Frontal cortex (tissue), 3 donors: ENCODE measurements at regions not wholly inside any gene's neighbourhood (a gene's known extent, or its start where the extent isn't known, plus 50 kb on each side); places are given as distances from the start of the nearest gene placed in this dataset.

ENCODE experiments used
- DNase-seq, 2 donors: peaks; one replicate each; pipeline ENCODE4 v3.0.0; 2012; ENCODE audit warnings: low spot score in 2 of 2
- FAIRE-seq: peaks from 2 replicates; lab custom pipeline; 2012; peaks lifted over from hg19 to GRCh38; lab: Jason Lieb, UNC
- donor health status: control.
- donor health status: control.
- donor health status: control.

DNA sequence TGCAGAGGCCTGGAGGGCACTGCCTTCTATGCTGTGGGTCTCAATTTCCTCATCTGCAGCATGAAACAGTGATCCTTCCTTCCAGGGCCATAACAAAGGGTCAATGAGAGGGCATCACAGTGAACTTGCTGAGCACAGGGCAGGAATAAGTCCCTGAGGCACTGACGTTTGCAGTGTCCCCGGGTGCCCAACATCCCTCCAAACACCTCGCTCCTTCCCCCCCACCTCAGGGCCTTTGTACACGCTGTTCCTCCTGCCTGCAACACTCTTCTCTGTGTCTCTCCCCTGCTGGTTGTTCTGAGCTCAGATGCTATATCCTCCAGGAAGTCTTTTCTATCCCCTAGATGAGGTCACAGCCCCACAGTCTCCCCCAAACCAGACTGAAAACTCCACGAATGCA lies 59.7 kb upstream of the TCF20 start:
- no peak for FAIRE-seq
- no peak for DNase-seq

DNA sequence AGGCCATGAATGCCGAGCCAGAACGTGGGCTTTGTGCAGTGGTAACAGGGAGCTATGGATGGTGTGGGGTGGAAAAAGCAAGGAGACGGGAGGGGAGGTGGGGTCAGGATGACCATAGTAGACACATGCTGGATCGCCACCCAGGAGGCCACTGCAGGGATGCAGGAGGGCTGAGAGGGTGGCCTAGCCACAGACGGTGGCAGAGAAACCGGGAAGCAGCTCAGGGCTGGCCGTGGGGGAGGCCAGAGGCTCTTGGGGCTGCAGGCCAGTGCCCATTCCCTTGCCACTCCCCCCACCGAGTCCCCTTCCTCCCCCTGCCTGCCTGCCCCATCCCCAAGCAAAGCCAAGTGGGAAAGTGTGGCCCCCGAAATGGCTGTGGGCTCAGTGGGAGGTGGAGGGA lies 59.1 kb upstream of the TCF20 start:
- DNase-seq (no peak), FAIRE-seq (no peak)

DNA sequence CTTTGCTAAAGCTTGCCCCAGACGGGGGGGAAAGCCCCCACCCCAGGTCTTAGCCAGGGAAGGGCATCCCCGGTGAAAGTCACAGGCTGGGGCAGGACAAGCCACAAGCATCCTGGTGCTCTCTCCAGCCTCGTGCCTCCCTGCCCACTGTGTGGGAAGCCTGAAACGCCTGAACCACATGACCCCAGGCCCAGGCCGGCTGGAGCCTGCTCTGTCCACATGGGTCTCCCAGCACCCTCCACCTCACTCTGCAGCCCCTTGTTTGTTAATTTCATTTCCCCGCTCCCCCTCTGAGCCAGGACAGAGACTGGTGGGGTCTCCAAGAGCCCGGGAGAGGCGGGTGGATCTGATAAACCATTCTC lies 58.3 kb upstream of the TCF20 start:
- FAIRE-seq (no peak), DNase-seq (no peak)

DNA sequence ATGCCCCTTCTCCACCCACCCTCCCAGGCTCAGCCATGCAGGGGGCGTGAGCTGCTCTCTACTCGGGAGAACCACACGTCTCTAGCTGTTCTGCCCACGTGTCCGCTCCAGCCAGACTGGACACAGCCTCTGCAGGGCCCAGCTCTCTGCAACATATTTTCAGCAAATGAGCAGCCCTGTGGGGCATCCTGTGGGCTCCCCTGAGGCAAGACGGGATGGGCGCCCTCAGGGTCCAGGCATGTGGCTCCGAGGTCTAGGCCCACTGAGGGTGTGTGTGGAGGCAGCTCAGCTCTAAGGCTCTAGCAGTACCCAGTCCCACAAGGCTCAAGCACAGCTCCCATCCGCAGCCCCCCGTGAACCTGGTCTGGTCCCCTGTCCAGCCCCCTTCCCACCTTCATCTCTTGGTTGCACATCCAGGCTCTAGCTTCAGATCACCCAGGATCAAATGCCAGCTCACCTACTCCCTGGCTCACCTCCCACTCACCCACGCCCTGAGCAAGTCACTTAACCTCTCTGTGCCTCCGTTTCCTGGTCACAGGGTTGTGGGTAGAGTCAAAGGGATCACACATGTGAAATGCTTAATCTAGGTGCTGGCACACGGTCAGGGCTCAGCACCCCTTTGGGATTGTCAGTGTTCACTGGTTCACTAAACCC lies 57.8 kb upstream of the TCF20 start:
- no peak for FAIRE-seq
- DNase-seq, result no peak

DNA sequence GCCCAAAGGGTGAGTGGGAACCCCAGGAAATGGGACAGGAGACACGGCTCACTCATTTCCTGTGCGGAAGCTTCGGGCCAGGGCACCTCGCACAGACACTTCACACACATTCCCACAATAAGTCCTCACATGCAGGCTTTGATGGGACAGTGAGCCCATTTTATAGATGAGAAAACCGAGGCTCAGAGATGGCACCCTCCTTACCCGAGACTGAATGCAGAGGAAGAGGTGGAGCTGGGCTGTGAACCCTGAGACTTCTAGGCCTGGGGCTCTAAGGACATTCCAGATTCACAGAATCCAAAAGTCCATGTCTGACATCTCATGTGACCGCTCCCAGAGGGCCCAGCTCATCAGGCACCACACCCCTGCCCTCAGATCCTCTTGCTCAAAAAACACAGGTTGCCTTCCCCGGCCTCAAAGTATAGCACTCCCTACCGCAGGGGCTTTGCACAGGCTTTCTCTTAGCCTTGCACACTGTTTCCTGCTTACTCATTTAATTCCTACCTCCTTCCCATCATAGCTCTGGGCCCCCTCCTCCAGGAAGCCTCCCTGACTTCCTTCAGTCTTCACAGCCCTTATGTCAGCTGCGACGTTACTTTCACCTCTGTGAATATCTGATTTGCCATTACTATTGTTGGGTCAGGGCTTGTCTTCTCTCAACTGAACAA lies 57.1 kb upstream of the TCF20 start:
- no peak for FAIRE-seq
- DNase-seq, result no peak

DNA sequence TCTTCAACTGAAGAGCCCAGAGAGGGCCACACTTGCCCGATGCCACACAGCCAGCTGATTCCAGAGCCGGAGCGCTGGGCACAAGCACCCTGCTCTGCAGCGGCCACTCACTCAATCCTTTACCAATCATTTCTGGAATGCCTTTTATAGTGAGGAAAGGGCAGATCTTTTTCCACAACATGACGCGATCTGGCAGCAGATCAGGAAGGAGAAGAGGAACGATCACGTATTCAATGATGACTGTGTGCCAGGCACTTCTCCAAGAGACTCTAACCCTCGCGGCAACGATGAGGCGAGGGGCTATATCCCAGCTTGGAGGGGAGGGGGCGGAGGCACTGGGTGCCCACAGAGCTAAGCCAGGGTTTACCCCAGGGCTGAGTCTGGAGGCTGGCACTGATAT lies 56.3 kb upstream of the TCF20 start:
- FAIRE-seq (no peak), DNase-seq (no peak)

DNA sequence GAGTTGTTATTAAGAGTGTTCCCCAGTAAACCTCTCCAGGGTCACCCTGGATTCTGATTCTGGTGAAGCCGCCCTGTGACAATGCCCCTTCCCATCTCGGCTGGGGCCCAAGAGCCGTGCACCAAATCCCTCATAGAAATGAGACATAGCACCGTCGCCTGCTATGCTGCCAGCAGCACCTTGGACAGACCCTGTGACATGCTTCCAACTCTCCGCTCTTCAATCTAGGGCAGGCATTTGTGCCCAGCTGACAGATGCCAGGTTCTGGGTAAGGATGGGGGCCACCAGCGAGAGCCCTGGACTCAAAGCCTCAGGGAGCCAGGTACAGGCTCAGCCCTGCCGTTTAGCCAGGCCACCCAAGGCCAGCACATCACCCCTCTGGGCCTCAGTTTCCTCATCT lies 55.8 kb upstream of the TCF20 start:
- no peak for FAIRE-seq
- no peak for DNase-seq

DNA sequence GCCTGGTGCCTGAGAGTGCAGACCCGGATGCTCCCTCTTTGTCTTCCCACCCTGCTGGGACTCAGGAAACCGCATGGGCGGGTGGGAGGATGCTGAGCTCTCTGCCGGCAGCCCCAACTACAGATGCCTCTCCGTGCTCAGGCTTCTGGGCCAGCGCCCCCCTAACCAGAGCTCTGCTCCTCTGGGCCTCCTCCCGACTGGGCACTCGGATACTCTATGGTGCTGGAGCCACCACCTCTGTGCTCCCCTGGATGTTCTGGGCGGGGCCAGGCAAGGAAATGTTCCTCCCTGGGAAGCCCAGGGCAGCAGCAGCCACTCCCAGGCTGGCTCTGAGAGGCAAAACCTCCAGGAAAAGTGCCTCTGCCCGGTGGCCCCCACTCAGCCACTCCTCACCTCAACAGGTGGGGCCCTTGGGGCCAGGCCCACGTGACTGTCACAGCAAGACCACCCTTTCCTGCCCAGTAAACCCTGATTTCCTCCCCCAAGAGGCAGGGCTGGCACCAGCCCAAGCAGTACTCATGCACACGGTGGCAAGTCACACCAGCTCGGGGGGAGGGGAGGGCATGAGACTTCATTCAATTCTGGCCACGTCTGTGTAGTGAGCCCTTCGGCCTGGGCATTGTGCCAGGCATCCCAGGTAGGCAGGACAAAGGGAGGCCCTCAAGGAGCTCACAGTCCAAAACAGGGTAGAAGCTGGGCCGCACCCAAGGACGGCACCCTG lies 54.7 kb upstream of the TCF20 start:
- DNase-seq, result no peak
- FAIRE-seq, result no peak

DNA sequence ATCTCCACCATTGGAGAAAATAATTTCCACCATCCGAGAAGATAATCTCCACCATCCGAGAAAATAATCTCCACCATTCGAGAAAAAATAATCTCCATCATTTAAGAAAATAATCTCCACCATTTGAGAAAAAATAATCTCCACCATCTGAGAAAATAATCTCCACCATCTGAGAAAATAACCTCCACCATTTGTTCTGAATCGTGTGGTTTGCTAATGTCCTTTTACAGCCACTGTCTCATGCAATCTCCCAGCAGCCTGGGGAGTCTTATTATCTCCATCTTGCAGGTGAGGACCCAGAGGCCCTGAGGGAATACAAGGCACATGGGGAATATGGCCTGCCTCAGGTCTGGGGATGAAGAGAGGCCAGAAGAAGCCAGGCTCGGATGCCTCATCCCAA lies 54.1 kb upstream of the TCF20 start:
- DNase-seq (no peak), FAIRE-seq (peak; percentile 83)

DNA sequence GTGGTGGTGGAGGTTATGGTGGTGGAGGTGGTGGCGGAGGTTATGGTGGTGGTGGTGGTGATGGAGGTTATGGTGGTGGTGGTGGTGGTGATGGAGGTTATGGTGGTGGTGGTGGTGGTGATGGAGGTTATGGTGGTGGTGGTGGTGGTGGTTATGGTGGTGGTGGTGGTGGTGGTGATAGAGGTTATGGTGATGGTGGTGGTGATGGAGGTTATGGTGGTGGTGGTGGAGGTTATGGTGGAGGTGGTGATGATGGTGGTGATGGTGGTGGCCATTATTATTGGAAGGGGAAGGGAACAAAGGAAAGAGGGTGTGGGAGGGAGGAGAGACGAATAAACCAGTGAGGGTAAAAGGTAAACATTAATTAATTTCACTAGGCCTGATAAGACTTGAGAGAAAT lies 53.5 kb upstream of the TCF20 start:
- DNase-seq (no peak), FAIRE-seq (no peak)

DNA sequence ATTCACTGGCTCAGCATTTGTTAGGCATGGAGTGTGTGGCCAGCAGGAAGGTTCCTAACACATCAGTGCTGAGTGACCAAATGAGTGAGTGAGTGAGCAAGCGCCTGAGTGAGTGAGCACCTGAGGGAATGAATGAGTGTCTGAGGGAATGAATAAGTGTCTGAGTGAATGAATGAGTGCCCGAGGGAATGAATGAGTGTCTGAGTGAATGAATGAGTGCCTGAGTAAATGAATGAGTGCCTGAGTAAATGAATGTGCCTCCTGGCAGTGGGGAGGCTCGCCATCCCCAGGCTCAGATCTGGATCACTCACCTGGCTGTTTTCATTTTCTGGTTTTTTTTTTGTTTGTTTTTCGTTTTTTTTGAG lies 52.1 kb upstream of the TCF20 start:
- no peak for FAIRE-seq

DNA sequence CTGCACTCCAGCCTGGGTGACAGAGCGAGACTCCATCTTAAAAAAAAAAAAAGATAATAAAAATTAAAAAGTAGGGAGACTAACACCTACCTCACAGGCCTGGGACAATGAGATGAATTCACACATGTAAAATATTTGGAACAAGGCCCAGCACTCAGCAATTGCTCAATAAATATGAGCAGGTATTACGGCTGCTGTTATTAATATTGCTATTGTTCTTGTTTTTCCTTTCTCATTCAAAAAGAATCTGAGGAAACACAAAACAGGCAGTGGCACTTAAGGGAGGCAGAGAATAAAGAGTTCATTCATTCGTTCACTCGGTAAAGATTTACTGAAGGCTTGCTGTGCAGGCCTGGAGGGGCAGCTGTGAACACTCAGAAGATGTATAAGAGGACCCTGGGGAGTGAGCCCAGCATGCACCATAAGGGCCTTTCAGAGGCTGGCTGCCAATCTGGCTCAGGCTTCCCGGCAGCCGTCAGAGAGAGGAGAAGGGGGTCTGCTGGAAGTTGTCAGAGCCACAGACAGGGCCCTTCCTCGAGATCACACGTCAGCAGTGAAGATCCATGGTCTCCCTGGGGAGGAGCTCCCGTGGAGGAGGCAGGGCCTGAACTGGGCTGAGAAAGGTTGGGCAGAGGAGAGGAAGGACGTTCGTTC lies 51.6 kb upstream of the TCF20 start:
- no peak for DNase-seq
- no peak for FAIRE-seq

More for the DNA sequence above, 52.1 kb upstream of the TCF20 start:
- no peak for DNase-seq

DNA sequence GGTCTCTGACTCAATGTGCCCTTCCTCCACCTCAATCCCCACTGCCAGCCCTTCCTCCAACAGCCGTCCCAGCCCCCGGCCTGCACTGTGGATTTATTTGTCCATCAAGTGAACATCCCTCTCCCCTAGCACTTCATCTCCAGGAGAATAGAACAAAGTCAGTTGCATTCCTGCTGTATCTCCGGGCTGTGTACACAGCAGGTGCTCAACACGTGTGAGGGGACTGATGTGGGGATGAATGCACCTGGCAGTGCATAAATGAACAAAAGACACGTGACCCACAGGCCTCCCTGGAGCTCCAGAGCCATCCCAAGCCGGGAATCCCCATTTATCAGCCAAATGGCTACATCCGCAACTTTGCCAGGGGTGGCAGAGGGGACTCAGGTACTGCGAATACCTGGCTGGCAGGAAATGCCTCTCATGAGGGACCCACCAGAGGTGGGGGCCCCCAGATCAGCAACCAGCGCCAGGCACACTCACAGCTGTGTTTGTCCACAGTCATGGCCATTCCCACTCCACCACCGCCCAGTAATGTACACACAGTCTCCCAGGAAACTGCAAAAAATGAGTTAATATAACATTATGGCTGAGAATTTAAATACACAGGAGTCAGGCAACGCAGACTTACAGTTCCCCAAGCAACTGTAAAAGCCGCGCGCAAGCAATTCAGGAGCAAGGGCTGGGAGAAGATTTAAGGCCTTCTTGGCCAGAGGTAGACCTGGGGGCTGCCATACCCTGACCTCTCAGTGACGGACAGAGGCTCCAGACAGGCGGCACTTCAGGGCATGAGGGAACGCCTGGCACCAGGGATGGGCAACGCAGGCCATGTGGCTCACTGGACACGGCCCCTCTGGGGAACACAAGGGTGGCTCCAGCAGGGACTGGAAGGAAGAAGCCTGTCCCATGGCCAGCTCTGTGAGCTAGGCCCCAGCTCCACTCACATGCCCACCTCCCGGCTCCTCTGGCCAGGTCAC lies 50.3 kb upstream of the TCF20 start:
- DNase-seq (no peak), FAIRE-seq (no peak)
